ENCODE measurements at regions not wholly inside any gene's neighbourhood (a gene's known extent, or its start where the extent isn't known, plus 50 kb on each side); places are given as distances from the start of the nearest gene placed in this dataset.
A peak's percentile ranks its signal among the peaks of the same experiment; 100 is the strongest.
"Not testable (repeated sequence)": the region's sequence is repeated elsewhere in the genome, so short reads cannot be mapped to it uniquely, and the experiment has no call there.

GRCh38 chr18:7178568-7178967, 52.3 kb upstream of the LRRC30 start:
- not testable (repeated sequence) for DNase-seq

- DNase-seq = peak; percentile 5 to 46 (median 31)
These were observed 53.7 kb upstream of the LRRC30 start for GRCh38 chr18:7177116-7177744.

- no peak for DNase-seq
These were observed 56.4 kb upstream of the LRRC30 start for GRCh38 chr18:7174344-7175095.

GRCh38 chr18:7173216-7173615, 55.6 kb upstream of the LAMA1 start:
- no peak for DNase-seq

GRCh38 chr18:7172611-7173010, 55.0 kb upstream of the LAMA1 start:
- no peak for DNase-seq

- DNase-seq = no peak
These were observed 52.7 kb upstream of the LAMA1 start for GRCh38 chr18:7170292-7170691.

GRCh38 chr18:7169601-7170000, 52.0 kb upstream of the LAMA1 start:
- DNase-seq = no peak

- DNase-seq = no peak
These were observed 50.8 kb upstream of the LAMA1 start for GRCh38 chr18:7168408-7168807.

Data from NCI-H1417 (cell line).